K562 (cell line): ENCODE measurements at regions not wholly inside any gene's neighbourhood (a gene's known extent, or its start where the extent isn't known, plus 50 kb on each side); places are given as distances from the start of the nearest gene placed in this dataset.

ENCODE experiments used
- KAT7 ChIP-seq: sonication (generic); formaldehyde crosslinking; IDR thresholded peaks from 2 replicates; pipeline ENCODE4 v1.8.0; 2022; ENCODE audit warnings: missing genetic modification reagents, mild to moderate bottlenecking, borderline replicate concordance
- MGA ChIP-seq: fragments of 450-650 bp; IDR thresholded peaks from 2 replicates; pipeline ENCODE4 v1.6.1; 2016; ENCODE audit warnings: mild to moderate bottlenecking, moderate library complexity
- NBN ChIP-seq: fragments of 450-650 bp; IDR thresholded peaks from 2 replicates; pipeline ENCODE4 v1.6.1; 2016; ENCODE audit warnings: low read depth, mild to moderate bottlenecking
- NFATC3 ChIP-seq: fragments of 450-650 bp; IDR thresholded peaks from 2 replicates; pipeline ENCODE4 v1.6.1; 2017; ENCODE audit warnings: mild to moderate bottlenecking
- SNIP1 ChIP-seq: fragments of 450-650 bp; IDR thresholded peaks from 2 replicates; pipeline ENCODE4 v1.7.1; 2017; ENCODE audit warnings: low read depth, mild to moderate bottlenecking
- TAF15 ChIP-seq: fragments of 200-400 bp; formaldehyde crosslinking; IDR thresholded peaks from 2 replicates; pipeline ENCODE4 v1.6.1; 2017; ENCODE audit warnings: mild to moderate bottlenecking, low read depth, low read length, moderate library complexity
- TCF3 ChIP-seq: sonication (generic); formaldehyde crosslinking; IDR thresholded peaks from 2 replicates; pipeline ENCODE4 v1.4.0; 2020; ENCODE audit warnings: mild to moderate bottlenecking, missing genetic modification reagents
- U2AF1 ChIP-seq: fragments of 200-400 bp; formaldehyde crosslinking; optimal IDR thresholded peaks from 2 replicates; pipeline ENCODE3; 2017; ENCODE audit warnings: mild to moderate bottlenecking, low read depth, low read length, moderate library complexity
- UBTF ChIP-seq, 2 experiments: IDR thresholded peaks; 2 replicates each; pipeline ENCODE4 v1.6.1; 2012; ENCODE audit warnings: improper control_type of control experiment in 2 of 2, low read depth in 2 of 2, low read length in 2 of 2, borderline replicate concordance in 1 of 2
- USF2 ChIP-seq: sonication (generic); formaldehyde crosslinking; IDR thresholded peaks from 2 replicates; pipeline ENCODE4 v1.5.0; 2020; ENCODE audit warnings: missing genetic modification reagents
- ZNF449 ChIP-seq: fragments of 250-450 bp; sonication (Bioruptor Pico); IDR thresholded peaks from 2 replicates; pipeline ENCODE4 v1.8.0; 2022; ENCODE audit warnings: moderate library complexity, mild to moderate bottlenecking, inconsistent platforms

GRCh38 chr15:92714077-92714476 lies 58.5 kb upstream of the FAM174B start (continued):
- no peak for TF ChIP-seq MGA
- TF ChIP-seq USF2 (CRISPR knock-in tag) = no peak
- TF ChIP-seq KAT7 (CRISPR knock-in tag) = no peak
- no peak for TF ChIP-seq UBTF (IDR thresholded peaks at IDR 0.05; ENCODE audit: borderline replicate concordance in 1 of 2, low read depth in 2 of 2, low read length in 2 of 2)
- no peak for TF ChIP-seq NFATC3
- no peak for TF ChIP-seq SNIP1
- TF ChIP-seq U2AF1 = no peak
- no peak for TF ChIP-seq ZNF449 (CRISPR knock-in tag)
- TF ChIP-seq NBN = no peak
- no peak for TF ChIP-seq TAF15
- TF ChIP-seq TCF3 (CRISPR knock-in tag) = no peak
